ENCODE measurements at regions not wholly inside any gene's neighbourhood (a gene's known extent, or its start where the extent isn't known, plus 50 kb on each side); places are given as distances from the start of the nearest gene placed in this dataset.

- TF ChIP-seq CTCF (IDR thresholded peaks at IDR 0.05) = no peak
- no peak for TF ChIP-seq POLR2A (IDR thresholded peaks at IDR 0.05)
Measured at GRCh38 chr14:23828616-23829015, 125.0 kb upstream of the DHRS4 start.

All from heart left ventricle (tissue), 13 donors.